ENCODE measurements at regions not wholly inside any gene's neighbourhood (a gene's known extent, or its start where the extent isn't known, plus 50 kb on each side); places are given as distances from the start of the nearest gene placed in this dataset.

DNA sequence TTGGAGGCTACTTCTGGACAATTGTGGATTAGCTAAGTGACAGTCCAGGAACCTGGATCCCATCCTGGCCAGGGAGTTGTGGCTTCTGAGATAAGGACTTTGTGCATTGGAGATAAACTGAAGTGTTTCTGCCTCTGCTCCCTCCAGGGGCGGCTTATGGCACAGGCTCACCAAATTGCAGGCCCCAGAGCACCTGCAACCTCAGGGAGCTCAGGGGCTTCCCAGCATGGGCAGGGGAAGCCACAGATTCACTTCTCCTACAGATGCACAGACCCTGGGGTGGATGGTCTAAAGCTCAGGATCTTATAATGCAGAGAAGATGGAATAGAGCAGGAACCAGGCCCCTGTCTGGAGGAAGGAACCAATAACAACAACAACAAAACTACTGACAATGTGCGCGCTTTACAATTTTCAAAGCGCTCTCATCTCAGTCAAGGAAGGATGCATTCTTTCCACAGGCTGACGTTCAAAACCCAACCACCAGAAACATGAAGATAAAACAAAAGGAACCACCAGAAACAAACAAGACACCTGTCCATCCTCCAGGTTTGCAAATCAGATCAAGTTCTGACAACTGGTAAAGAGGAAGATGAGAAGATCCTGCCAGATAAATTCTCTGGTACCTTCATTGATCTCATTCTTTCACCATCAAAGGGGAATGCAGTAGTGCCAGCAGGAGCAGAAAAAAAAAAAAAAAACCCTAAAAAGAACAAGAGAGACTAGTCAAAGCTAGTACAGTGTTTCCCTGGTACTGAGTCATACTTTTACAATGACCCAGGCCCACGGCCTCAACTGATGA, 121.0 kb upstream of the IRF2BP2 start:
- no peak overlapping the region for H3K18ac ChIP-seq (ENCODE audit: insufficient read length, low read depth, low read length)
- DNase-seq: no peak
- TF ChIP-seq, protein P1, sequence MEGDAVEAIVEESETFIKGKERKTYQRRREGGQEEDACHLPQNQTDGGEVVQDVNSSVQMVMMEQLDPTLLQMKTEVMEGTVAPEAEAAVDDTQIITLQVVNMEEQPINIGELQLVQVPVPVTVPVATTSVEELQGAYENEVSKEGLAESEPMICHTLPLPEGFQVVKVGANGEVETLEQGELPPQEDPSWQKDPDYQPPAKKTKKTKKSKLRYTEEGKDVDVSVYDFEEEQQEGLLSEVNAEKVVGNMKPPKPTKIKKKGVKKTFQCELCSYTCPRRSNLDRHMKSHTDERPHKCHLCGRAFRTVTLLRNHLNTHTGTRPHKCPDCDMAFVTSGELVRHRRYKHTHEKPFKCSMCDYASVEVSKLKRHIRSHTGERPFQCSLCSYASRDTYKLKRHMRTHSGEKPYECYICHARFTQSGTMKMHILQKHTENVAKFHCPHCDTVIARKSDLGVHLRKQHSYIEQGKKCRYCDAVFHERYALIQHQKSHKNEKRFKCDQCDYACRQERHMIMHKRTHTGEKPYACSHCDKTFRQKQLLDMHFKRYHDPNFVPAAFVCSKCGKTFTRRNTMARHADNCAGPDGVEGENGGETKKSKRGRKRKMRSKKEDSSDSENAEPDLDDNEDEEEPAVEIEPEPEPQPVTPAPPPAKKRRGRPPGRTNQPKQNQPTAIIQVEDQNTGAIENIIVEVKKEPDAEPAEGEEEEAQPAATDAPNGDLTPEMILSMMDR (conservative IDR thresholded peaks at IDR 0.05): no peak; the same call in 2 of the 3 replicates

More for the DNA sequence above, 121.0 kb upstream of the IRF2BP2 start:
- H2BK15ac ChIP-seq (ENCODE audit: low read depth, low read length): no peak overlapping the region
- H3K79me2 ChIP-seq (ENCODE audit: insufficient read depth, low read length): no peaks in the 10 kb centered on the region
- no peak overlapping the region for H2BK120ac ChIP-seq (ENCODE audit: low read depth, low read length, poor library complexity, severe bottlenecking)
- no peak overlapping the region for H3K9ac ChIP-seq (ENCODE audit: extremely low read depth, insufficient read length, low read length)
- no peak overlapping the region for H2BK5ac ChIP-seq (ENCODE audit: insufficient read length, low read length)
- no peak overlapping the region for H3K4me2 ChIP-seq (ENCODE audit: insufficient read depth, insufficient read length, low read length)
- H3K27ac Mint-ChIP-seq: no peak overlapping the region
- H3K27ac ChIP-seq (ENCODE audit: insufficient read length, low read depth, low read length): no peak overlapping the region
- no peak overlapping the region for H2AK5ac ChIP-seq (ENCODE audit: insufficient read length, low read length)
- H3K4me1 Mint-ChIP-seq: peaks cover 39 to 40% of the 10 kb centered on the region in 2 experiments
- no peak overlapping the region for H3K4me3 Mint-ChIP-seq
- WGBS (ENCODE audit: extremely low coverage, insufficient read length, low lambda C conversion rate): no CpG with 5 or more reads among the region's 6 CpGs
- no peak overlapping the region for H3K14ac ChIP-seq (ENCODE audit: insufficient read depth, low read length)
- H3K9me3 ChIP-seq (ENCODE audit: control insufficient read depth, low read depth, low read length): no peaks in the 10 kb centered on the region
- peaks cover 4% of the 10 kb centered on the region; the same call in 1 of the 2 replicates for H3K4me1 ChIP-seq (ENCODE audit: insufficient read depth, low read length)
- 0 out of 2 replicates have a peak, but pooled peaks cover 5% of the 10 kb centered on the region for H3K27me3 Mint-ChIP-seq (ENCODE audit: low read depth)
- no peak overlapping the region for H2AFZ ChIP-seq (ENCODE audit: low read length)
- peaks cover 0 to 4% of the 10 kb centered on the region in 2 experiments; a peak in 1 of 5 replicates for H3K9me3 Mint-ChIP-seq
- H2BK12ac ChIP-seq (ENCODE audit: insufficient read length, low read depth, low read length): no peak overlapping the region
- H4K5ac ChIP-seq (ENCODE audit: insufficient read length, low read depth, low read length): no peak overlapping the region
- H3K56ac ChIP-seq (ENCODE audit: insufficient read length, low read depth, low read length): no peak overlapping the region
- no peaks in the 10 kb centered on the region for H4K20me1 ChIP-seq (ENCODE audit: control insufficient read depth, insufficient read depth, insufficient read length)
- H3K23me2 ChIP-seq (ENCODE audit: insufficient read length, low read depth, low read length, poor library complexity, severe bottlenecking): no peaks in the 10 kb centered on the region
- H3K27me3 ChIP-seq (ENCODE audit: insufficient read depth, low read length): no peaks in the 10 kb centered on the region
- no peak overlapping the region for H2BK20ac ChIP-seq (ENCODE audit: low read depth, low read length, poor library complexity, severe bottlenecking)
- H4K8ac ChIP-seq (replicated peaks; ENCODE audit: insufficient read length, low read depth, low read length): no peak overlapping the region
- H3K79me1 ChIP-seq (ENCODE audit: insufficient read depth, low read depth, low read length, poor library complexity, severe bottlenecking): no peaks in the 10 kb centered on the region
- H3T11ph ChIP-seq (ENCODE audit: low read length): no peak overlapping the region
- no peaks in the 10 kb centered on the region; a peak in 1 of 7 replicates for H3K36me3 Mint-ChIP-seq (ENCODE audit: insufficient read depth in 1 of 3, low read depth in 3 of 3)
- H4K91ac ChIP-seq (ENCODE audit: insufficient read length, low read depth, low read length): no peak overlapping the region
- no peak overlapping the region for H3K4ac ChIP-seq (ENCODE audit: low read depth, low read length)
- no peak overlapping the region for H3K23ac ChIP-seq (ENCODE audit: insufficient read length, low read depth, low read length)

Data from H9 (cell line).